GM19023 (cell line): ENCODE measurements at regions not wholly inside any gene's neighbourhood (a gene's known extent, or its start where the extent isn't known, plus 50 kb on each side); places are given as distances from the start of the nearest gene placed in this dataset.

ENCODE experiments used
- ATAC-seq: cut with Tn5 transposase; IDR thresholded peaks from one replicate; pipeline ENCODE4 v1.9.1; 2021; ENCODE audit warnings: mild to moderate bottlenecking, moderate library complexity; ENCODE audit not compliant: unreplicated experiment

DNA sequence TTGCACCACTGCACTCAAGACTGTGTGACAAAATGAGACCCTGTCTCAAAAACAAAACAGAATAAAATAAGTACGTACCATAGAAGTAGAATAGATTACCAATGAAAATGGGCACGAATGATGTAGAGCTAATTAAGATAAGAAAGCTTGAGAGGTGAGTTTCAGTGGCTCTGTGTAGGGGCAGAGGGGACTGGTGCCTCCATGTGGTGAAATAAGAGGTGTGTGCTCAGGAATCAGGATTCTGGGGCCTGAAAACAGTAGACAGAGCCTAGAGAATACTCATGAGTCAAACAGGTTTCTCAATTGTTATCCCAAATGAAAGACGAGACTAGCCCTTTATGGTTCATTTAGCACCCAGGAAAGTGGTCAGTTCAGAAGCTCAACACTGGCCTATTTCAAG is 1145.1 kb downstream of the FLRT2 start:
- no peak for ATAC-seq

DNA sequence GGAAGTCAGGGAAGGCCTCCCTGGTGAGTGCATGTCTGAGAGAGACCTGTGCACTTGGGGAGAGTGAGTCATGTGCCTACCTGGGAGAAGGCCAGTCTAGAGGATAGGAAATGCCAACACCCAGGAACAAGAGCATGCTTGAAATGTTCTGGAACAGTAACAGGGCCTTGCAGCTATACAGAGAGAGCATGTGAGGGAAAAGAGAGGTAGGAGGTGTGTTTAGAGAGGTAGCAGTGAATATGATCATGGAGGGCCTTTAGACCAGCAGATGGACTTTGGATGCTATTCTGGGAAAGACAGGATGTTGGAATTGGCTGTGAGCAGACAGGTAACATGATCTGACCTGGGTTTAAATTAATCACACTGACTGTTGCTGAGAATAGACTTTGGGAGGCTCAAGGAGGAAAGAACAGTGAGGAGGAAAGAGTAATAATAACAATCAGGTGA is 1143.6 kb downstream of the FLRT2 start:
- no peak for ATAC-seq

DNA sequence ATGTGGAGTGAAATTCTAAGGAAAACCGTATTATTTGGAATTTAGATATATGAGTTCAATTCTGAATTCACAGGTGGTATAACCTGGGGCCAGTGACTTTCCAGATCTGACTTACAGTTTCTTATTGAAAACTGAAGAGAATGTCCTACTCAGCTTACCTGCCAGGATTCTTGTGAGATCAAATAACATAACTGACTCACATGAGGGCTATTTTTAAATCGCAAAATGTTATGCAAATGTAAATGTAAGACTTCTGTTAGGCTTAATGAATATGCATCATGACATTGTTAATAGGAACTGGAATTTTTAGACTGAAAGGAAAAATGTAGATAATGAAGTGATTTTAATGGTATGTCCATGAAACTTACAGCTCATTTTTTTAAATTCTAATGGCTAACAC is 1142.1 kb downstream of the FLRT2 start:
- no peak for ATAC-seq

DNA sequence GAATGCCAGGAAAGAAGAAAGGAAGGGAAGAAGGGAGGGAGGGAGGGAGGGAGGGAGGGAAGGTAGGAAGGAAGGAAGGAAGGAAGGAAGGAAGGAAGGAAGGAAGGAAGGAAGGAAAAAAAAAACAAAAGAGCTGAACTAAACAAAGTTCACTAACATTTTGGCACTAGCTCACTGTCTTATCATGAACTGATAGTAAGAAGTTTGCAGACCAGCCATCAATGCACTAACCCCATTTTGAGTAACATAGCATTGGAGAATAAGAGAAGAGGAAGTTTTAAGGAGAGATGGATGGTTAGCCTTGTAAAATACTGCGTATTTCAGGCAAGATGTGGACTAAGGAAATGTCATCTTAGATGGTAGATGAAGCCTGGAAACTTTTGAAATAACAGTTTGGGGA is 1136.0 kb downstream of the FLRT2 start:
- no peak for ATAC-seq

DNA sequence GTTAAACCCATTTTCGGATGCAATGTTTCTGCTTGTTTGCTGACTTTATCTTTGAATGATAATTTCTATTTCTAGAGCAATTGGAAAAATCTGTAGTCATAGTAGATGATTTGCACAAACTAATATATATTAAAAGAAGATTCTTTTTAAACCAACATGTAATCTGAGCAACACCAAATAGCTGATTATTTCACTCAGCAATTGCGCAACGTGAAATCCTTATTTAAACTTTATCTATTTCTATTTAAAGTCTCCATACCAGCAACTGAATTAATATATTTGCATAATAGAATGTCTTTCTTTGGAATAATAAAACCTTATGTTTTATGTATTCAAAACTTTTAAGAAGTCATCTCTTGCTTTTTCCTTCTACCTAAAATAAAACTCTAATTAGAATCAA is 1132.4 kb downstream of the FLRT2 start:
- ATAC-seq: no peak

DNA sequence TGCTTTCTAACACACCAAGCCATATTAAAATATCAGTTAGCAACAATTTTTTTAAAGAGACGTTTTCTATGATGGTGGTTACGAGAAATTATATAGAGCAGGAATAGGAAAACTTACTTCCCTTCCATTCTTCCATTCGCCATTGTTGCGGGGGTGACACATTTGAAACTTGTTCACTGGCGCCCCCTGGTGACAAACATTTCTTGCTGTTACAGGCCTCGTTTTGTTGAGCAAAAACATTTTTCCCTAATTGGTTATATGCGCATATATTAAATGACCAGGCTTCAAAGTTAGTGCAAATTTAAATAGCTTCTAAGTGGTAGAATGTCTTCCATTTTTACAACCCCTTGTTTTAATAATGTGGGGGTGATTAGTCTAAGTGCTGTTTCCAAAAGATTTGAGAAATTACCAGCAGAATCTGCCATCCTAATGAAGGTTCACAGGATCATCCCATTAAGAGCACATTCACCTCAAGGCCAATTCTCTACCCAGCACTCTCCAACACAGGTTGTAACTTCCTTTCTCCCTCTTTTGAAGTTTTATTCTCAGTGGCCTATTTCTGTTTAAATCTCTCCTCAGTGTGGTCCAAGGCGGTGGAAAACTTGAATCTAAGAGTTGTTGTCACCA is 1124.7 kb downstream of the FLRT2 start:
- ATAC-seq: no peak

DNA sequence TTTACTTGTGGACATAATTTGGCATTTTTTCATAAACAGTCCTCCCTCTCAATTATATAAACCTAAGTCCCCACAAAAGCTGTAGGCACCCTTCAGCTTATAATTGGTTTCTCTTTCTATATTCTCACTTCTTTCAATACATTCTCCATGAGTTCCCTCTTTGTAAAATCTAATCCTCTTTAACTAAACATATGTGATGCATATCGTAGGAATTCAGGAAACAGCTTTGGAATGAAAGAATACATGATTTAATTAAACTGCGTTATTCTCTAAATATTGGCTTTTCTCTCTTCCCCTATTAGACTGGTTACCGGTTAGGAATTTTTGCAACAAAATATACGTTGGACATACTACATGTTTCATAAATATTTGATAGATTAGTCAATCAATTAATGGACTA is 1122.6 kb downstream of the FLRT2 start:
- ATAC-seq: no peak

DNA sequence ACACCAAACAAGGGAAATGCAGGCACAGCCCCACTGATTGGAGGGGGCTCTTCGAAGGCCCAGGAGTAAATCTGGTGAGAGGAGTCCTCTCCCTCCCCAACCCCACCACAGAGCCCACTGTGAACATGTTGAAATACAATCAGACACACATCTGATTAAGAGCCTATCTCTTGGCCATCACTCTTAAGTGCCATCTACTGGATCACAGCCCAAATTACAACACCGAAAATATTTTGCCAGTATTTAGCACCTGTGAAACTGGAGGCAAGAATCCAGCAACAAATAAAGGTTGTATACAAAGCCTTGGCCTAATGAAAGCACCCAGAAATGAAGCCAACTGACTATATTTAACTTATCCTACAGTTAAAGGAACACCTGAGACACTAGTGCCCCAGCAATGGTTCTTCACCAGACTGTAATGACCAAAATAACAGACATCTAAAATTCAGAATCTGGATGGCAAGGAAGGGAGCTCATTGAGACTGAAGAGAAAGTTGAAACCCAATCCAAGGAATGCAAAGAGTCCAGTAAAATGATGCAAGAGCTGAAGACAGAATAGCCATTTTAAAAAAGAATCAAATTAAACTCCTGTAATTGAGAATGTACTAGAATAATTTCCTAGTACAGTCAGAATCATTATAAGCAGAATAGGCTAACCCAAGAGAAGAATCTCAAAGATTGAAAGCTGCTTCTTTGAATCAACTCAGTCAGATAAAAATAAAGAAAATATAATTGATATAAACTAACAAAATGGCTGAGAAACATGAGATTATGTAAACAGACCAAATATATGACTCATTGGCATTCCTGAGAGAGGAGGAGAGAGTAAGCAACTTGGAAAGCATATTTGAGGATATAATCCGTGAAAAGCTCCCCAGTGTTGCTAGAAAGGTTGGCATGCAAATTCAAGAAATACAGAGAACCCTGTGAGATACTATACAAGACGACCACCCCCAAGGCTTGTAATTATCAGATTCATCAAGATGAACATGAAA is 1117.0 kb downstream of the FLRT2 start:
- ATAC-seq: no peak

DNA sequence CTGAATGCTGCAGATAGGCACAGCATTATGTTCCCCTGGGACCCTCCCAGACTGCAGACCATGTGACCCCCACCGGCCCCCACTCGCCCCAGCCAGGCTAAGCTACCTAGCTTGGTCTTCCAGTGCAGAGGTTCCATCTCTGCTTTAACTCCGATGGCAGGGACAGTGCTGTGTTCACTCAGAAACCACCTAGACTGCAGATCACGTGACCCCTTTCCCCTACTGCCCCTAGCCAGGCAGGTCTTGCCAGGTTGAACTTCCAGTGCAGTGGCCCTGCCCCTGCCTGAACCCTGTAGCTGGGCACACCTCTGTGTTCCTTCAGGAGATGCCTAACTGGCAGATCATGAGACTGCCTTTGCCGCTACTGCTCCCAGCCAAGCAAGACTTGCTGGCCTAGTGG is 1116.2 kb downstream of the FLRT2 start:
- no peak for ATAC-seq

DNA sequence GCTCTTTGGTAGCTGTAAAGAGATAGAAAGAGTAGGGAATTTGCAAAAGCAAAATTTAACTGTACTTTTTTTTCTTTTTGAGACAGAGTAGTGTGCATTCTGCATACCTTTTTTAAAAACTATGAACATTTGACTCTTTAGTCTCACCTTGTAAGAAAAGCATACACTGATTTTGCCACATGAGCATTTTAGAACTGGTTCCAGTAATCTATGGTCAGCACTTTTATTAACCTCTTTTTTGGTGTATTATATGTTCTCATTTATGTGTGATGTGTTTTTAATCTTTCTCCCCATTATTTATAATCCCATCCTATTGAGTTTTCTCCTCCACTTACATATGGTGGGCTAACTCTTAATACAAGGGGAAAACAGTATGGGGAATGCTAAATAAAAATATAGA is 1111.4 kb downstream of the FLRT2 start:
- no peak for ATAC-seq

DNA sequence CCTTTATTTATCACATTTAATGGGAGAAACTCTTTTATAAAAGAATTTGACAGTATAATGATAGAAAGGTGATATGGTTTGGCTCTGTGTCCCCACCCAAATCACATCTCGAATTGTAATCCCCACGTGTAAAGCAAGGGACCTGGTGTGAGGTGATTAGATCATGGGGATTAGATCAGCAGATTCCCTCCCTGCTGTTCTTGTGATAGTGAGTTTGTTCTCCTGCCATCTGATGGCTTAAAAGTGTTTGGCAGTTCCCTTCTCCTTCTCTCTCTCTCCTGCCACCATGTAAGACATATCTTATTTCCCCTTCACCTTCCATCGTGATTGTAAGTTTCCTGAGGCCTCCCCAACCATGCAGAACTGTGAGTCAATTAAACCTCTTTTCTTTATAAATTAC is 1110.3 kb downstream of the FLRT2 start:
- no peak for ATAC-seq

DNA sequence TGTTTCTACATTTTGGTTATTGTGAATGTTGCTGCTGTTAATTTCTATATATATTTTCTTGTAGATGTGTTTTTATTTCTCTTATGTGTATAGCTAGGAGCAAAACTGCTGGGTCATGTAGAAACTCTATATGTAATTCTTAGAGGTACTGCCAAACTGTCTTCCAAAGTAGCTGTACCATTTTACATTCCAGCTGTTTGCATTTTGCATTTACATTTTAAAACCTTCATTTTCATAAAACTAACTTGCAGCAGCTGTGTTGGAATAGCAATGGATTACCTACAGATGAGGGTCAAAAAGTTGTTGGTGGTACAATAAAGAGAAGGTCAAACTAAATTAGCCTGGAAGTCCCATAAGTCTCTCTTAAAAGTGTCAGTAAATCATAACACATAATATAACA is 1109.7 kb downstream of the FLRT2 start:
- no peak for ATAC-seq

DNA sequence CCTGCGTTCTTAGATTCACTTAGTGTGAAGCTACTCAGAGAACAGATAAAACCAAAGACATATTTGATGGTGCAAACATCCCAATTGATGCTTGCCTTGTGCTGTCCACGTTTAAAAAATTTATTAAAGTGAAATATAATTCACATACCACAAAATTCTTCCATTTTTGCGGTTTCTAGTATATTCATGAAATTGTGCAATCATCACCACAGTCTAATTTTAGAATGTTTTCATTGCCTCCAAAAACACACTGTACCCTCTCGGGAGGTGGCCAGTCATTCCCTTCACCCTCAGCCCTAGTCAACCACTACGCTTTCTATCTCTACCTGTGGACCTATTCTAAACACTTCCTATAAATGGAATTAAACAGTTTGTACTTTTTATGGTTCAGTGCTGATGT is 1109.2 kb downstream of the FLRT2 start:
- ATAC-seq: no peak

DNA sequence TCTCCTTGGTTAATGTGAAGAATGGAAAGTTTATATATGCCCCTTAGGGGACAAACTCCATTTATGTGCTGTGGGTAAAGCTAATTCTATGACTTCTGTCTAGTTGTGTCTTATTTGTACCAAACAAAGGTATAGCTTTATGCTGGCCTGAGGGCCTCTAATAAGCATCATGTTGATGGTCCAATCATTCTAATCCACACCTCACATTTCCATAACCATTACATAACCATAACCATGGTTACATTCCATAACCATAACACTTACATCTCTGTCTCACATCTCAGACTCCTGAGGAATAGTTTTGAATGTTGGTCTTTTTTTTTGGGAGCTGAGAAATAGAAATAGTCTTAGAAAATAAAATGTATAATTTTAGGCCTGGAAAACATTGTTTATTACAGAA is 1097.1 kb downstream of the FLRT2 start:
- no peak for ATAC-seq

DNA sequence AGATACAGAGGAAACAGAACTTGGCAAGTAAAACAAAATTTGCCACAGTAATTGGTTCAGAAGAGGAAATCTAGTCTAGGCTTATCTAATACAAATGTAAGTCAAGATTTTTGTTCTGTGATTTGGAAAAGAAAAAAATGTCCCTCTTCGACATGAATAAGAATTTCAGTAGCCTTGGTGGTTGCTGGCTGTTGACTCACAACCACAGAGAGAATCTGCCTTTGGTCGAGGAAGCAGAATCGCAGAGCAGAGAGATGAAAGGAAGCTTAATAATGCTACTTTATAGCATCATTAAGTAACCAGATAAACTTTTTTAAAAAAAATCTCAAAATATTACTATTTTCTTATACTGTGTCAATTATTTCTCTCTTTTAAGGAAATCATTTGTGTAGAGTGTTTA is 1096.6 kb downstream of the FLRT2 start:
- no peak for ATAC-seq

DNA sequence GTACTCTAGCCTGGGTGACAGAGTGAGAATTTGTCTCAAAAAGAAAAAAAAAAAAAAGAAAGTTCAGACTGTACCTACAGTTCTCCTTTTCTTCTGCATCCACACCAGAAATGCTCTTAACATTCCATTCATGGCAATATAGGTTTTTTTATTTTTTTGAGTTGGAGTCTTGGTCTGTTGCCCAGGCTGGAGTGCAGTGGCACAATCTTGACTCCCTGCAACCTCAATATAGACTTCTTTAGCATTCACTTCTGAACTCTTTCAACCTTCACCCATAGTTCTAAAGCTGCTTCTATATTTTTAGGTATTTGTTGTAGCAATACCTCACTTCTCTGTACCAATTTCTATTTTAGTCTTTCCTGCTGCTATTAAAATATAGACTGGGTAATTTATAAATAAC is 1095.7 kb downstream of the FLRT2 start:
- no peak for ATAC-seq

DNA sequence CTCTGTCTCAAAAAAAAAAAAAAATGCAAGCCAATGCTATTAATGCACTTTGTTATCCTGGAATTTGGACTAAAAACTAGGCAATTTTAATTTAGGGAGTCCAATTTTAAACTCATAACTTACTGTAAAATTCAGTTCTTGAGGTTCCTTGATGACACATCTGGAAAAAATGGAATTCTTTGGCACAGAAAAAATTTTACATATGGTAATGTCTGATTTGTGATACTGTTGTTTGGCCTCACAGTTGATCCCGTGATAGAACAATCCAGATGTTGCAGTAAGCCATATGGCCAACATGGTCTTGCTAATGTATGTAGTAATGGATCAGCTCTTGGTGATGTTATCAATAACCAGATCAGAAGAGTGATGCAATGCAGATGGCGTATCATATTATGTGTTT is 1089.8 kb downstream of the FLRT2 start:
- no peak for ATAC-seq

DNA sequence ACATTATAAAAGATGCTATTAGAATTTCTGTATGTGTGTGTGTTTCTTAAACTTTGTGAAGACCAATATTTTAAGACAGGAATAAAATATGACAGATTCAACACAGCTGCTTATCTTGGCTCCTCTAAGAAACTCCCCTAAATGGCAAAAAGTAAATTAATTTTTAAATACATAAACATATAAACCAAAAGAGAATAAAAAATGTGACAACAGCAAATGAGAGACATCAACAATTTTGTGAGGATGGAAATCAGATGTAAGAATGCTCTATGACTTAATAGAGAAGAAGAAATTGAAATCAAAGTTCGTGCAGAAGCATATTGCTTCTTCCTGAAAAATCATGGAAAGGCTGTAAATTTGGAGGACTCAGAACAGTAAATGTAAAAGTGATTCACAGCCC is 1083.8 kb downstream of the FLRT2 start:
- no peak for ATAC-seq

DNA sequence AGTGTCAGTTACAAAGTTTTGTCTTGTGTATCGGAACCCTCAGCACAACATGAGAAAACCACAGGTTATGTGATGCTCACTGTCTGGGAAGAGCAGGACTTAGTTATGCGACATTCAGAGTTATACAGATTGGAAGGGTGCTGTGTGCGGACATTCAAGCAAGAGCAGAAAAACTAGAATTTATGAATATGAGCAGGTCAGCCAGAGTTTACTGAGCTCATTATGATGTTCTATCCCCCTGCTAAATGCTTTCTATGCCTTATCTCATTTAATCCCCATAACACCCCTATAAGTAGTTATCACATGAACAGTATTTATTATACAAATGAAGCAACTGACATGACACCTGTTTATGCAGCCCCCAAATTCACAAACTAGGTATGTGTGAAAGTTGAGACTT is 1083.2 kb downstream of the FLRT2 start:
- no peak for ATAC-seq

DNA sequence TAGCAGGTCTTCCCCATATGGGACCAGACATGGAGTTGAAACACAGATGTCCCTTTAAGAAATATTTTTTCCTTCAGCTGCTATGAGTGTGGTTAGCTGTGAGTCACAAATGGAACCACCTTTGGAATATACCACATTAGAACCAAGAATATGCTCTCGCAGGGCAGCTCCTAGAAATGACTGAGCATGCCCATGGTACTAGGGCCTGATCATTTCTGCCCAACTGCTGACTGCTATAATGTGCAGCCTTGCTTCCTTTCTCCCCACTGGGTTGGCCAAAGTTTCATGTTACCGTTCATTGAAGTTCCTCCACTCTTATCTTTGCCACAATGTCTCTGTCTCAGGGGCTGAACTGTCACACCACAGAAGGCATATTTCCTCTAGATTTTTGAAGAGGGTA is 1074.6 kb downstream of the FLRT2 start:
- ATAC-seq: no peak

DNA sequence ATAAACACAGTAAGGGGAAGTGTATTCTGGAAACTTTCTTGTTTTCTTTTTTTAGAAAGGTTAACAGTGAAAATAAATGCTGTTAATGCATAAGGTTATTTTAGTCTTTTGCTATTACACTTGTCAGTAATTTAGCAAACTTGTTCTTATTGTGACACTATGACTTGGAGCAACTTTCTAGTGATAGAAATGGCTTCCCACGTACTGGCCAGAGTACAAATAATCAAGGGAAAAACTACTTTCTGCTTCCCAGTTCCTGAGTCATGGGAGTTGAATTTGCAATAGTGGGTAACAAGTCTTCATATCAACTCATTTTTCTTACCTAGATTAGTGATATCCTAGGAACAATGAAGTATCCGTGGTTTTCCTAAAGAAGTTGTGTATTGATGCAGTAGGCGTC is 1072.3 kb downstream of the FLRT2 start:
- no peak for ATAC-seq

DNA sequence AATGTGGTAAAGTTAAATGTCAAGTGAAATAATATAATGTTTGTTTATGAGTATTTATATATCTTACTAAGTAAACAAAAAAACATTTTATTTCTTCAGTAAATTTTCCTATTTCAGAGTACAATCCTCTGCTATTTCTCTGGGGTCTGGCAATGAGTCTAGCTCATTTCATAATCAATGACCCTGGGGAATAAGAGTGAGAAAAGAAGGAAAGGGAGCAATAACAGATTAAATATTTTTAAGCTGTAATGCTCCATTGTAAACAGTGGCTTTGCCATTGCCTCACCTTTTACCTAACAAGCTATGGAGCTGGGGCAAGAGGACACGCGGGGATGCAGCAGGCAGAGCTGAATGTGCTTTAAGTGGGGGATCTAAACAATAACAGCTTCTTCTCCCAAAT is 1071.9 kb downstream of the FLRT2 start:
- no peak for ATAC-seq
